ENCODE measurements at regions not wholly inside any gene's neighbourhood (a gene's known extent, or its start where the extent isn't known, plus 50 kb on each side); places are given as distances from the start of the nearest gene placed in this dataset.
"Not testable (repeated sequence)": the region's sequence is repeated elsewhere in the genome, so short reads cannot be mapped to it uniquely, and the experiment has no call there.

- Mint-ChIP-seq H3K36me3 (ENCODE audit: low read depth) (no peaks in the 10 kb centered on the region), H3K27ac (no peak overlapping the region), H3K4me3 (no peak overlapping the region), H3K9me3 (no peaks in the 10 kb centered on the region), H3K27me3 (ENCODE audit: low read depth) (peaks cover 35% of the 10 kb centered on the region), H3K4me1 (ENCODE audit: low read depth) (no peaks in the 10 kb centered on the region)
- DNase-seq (ENCODE audit: low spot score): no peak
These were observed 277.3 kb upstream of the TLE3 start for GRCh38 chr15:70375006-70375431.

GRCh38 chr15:70374096-70374495 lies 276.4 kb upstream of the TLE3 start:
- Mint-ChIP-seq H3K4me1 (ENCODE audit: low read depth) (no peaks in the 10 kb centered on the region), H3K36me3 (ENCODE audit: low read depth) (no peaks in the 10 kb centered on the region), H3K9me3 (no peaks in the 10 kb centered on the region), H3K27ac (no peak overlapping the region), H3K27me3 (ENCODE audit: low read depth) (peaks cover 44% of the 10 kb centered on the region), H3K4me3 (no peak overlapping the region)
- no peak for DNase-seq (ENCODE audit: low spot score)

GRCh38 chr15:70373439-70373838 lies 275.7 kb upstream of the TLE3 start:
- not testable (repeated sequence) for H3K4me3 Mint-ChIP-seq; H3K4me1 Mint-ChIP-seq (ENCODE audit: low read depth); H3K9me3 Mint-ChIP-seq; H3K27ac Mint-ChIP-seq; H3K36me3 Mint-ChIP-seq (ENCODE audit: low read depth); DNase-seq (ENCODE audit: low spot score)
- peaks cover 50% of the 10 kb centered on the region for H3K27me3 Mint-ChIP-seq (ENCODE audit: low read depth)

GRCh38 chr15:70367913-70368705 lies 270.4 kb upstream of the TLE3 start:
- H3K4me3 Mint-ChIP-seq; H3K27ac Mint-ChIP-seq; H3K9me3 Mint-ChIP-seq; H3K36me3 Mint-ChIP-seq (ENCODE audit: low read depth); DNase-seq (ENCODE audit: low spot score); H3K4me1 Mint-ChIP-seq (ENCODE audit: low read depth): not testable (repeated sequence)
- peaks cover 64% of the 10 kb centered on the region for H3K27me3 Mint-ChIP-seq (ENCODE audit: low read depth)

- H3K27ac Mint-ChIP-seq: not testable (repeated sequence)
- H3K27me3 Mint-ChIP-seq (ENCODE audit: low read depth): peaks cover 36% of the 10 kb centered on the region
These were observed 266.3 kb upstream of the TLE3 start for GRCh38 chr15:70364023-70364422.

GRCh38 chr15:70362886-70363285 lies 265.2 kb upstream of the TLE3 start:
- Mint-ChIP-seq H3K4me1 (ENCODE audit: low read depth) (no peaks in the 10 kb centered on the region), H3K9me3 (no peaks in the 10 kb centered on the region), H3K36me3 (ENCODE audit: low read depth) (no peaks in the 10 kb centered on the region), H3K4me3 (no peak overlapping the region), H3K27ac (no peak overlapping the region), H3K27me3 (ENCODE audit: low read depth) (peaks cover 24% of the 10 kb centered on the region)
- DNase-seq (ENCODE audit: low spot score): no peak

More at GRCh38 chr15:70364023-70364422, 266.3 kb upstream of the TLE3 start:
- not testable (repeated sequence) for H3K4me3 Mint-ChIP-seq; H3K4me1 Mint-ChIP-seq (ENCODE audit: low read depth); H3K9me3 Mint-ChIP-seq; DNase-seq (ENCODE audit: low spot score); H3K36me3 Mint-ChIP-seq (ENCODE audit: low read depth)

- Mint-ChIP-seq H3K27ac (no peak overlapping the region), H3K4me3 (no peak overlapping the region), H3K4me1 (ENCODE audit: low read depth) (no peaks in the 10 kb centered on the region), H3K27me3 (ENCODE audit: low read depth) (peaks cover 24% of the 10 kb centered on the region), H3K9me3 (no peaks in the 10 kb centered on the region), H3K36me3 (ENCODE audit: low read depth) (no peaks in the 10 kb centered on the region)
- no peak for DNase-seq (ENCODE audit: low spot score)
These were observed 264.6 kb upstream of the TLE3 start for GRCh38 chr15:70362350-70362749.

GRCh38 chr15:70361891-70362290 lies 264.2 kb upstream of the TLE3 start:
- no peak overlapping the region for H3K27ac Mint-ChIP-seq

GRCh38 chr15:70361106-70361505 lies 263.4 kb upstream of the TLE3 start:
- Mint-ChIP-seq H3K27ac (no peak overlapping the region), H3K27me3 (ENCODE audit: low read depth) (peaks cover 16% of the 10 kb centered on the region), H3K4me1 (ENCODE audit: low read depth) (no peaks in the 10 kb centered on the region), H3K9me3 (no peaks in the 10 kb centered on the region), H3K36me3 (ENCODE audit: low read depth) (no peaks in the 10 kb centered on the region), H3K4me3 (no peak overlapping the region)
- no peak for DNase-seq (ENCODE audit: low spot score)

More at GRCh38 chr15:70361891-70362290, 264.2 kb upstream of the TLE3 start:
- Mint-ChIP-seq H3K9me3 (no peaks in the 10 kb centered on the region), H3K27me3 (ENCODE audit: low read depth) (peaks cover 22% of the 10 kb centered on the region), H3K4me3 (no peak overlapping the region), H3K4me1 (ENCODE audit: low read depth) (no peaks in the 10 kb centered on the region), H3K36me3 (ENCODE audit: low read depth) (no peaks in the 10 kb centered on the region)
- DNase-seq (ENCODE audit: low spot score): no peak

GRCh38 chr15:70358871-70359647 lies 261.3 kb upstream of the TLE3 start:
- H3K27me3 Mint-ChIP-seq (ENCODE audit: low read depth): peaks cover 6% of the 10 kb centered on the region
- no peaks in the 10 kb centered on the region for H3K36me3 Mint-ChIP-seq (ENCODE audit: low read depth)
- no peaks in the 10 kb centered on the region for H3K4me1 Mint-ChIP-seq (ENCODE audit: low read depth)
- DNase-seq (ENCODE audit: low spot score): no peak
- H3K4me3 Mint-ChIP-seq: no peak overlapping the region
- no peak overlapping the region for H3K27ac Mint-ChIP-seq
- no peaks in the 10 kb centered on the region for H3K9me3 Mint-ChIP-seq

GRCh38 chr15:70358011-70358819 lies 260.5 kb upstream of the TLE3 start:
- no peak for DNase-seq (ENCODE audit: low spot score)
- H3K4me3 Mint-ChIP-seq: no peak overlapping the region
- H3K27ac Mint-ChIP-seq: no peak overlapping the region
- no peaks in the 10 kb centered on the region for H3K36me3 Mint-ChIP-seq (ENCODE audit: low read depth)
- no peaks in the 10 kb centered on the region for H3K9me3 Mint-ChIP-seq
- no peaks in the 10 kb centered on the region for H3K4me1 Mint-ChIP-seq (ENCODE audit: low read depth)
- peaks cover under 1% of the 10 kb centered on the region for H3K27me3 Mint-ChIP-seq (ENCODE audit: low read depth)

- no peaks in the 10 kb centered on the region for H3K4me1 Mint-ChIP-seq (ENCODE audit: low read depth)
- H3K27me3 Mint-ChIP-seq (ENCODE audit: low read depth): peaks cover 2% of the 10 kb centered on the region
- H3K9me3 Mint-ChIP-seq: no peaks in the 10 kb centered on the region
These were observed 259.7 kb upstream of the TLE3 start for GRCh38 chr15:70357453-70357852.

GRCh38 chr15:70356919-70357318 lies 259.2 kb upstream of the TLE3 start:
- DNase-seq (ENCODE audit: low spot score): no peak
- H3K36me3 Mint-ChIP-seq (ENCODE audit: low read depth): no peaks in the 10 kb centered on the region
- H3K27me3 Mint-ChIP-seq (ENCODE audit: low read depth): peaks cover 2% of the 10 kb centered on the region
- no peak overlapping the region for H3K4me3 Mint-ChIP-seq
- H3K4me1 Mint-ChIP-seq (ENCODE audit: low read depth): no peaks in the 10 kb centered on the region
- no peak overlapping the region for H3K27ac Mint-ChIP-seq
- H3K9me3 Mint-ChIP-seq: no peaks in the 10 kb centered on the region

More at GRCh38 chr15:70357453-70357852, 259.7 kb upstream of the TLE3 start:
- Mint-ChIP-seq H3K36me3 (ENCODE audit: low read depth) (no peaks in the 10 kb centered on the region), H3K27ac (no peak overlapping the region), H3K4me3 (no peak overlapping the region)
- no peak for DNase-seq (ENCODE audit: low spot score)
